Loucy (cell line): ENCODE measurements at regions not wholly inside any gene's neighbourhood (a gene's known extent, or its start where the extent isn't known, plus 50 kb on each side); places are given as distances from the start of the nearest gene placed in this dataset.

Source experiments
- H2AFZ ChIP-seq: fragments of 200-600 bp; sonication (generic); 2 replicates; pipeline ENCODE4 v1.6.0; 2016; ENCODE audit warnings: antibody characterized with exemption, mild to moderate bottlenecking, low read length, moderate library complexity
- H3F3A ChIP-seq: fragments of 200-600 bp; 2 replicates; pipeline ENCODE4 v1.6.0; 2016; ENCODE audit warnings: antibody characterized with exemption, low read depth, mild to moderate bottlenecking
- H3K27me3 ChIP-seq: fragments of 200-600 bp; sonication (generic); 2 replicates; pipeline ENCODE4 v1.6.1; 2014; ENCODE audit warnings: low read length, mild to moderate bottlenecking; ENCODE audit not compliant: insufficient read depth, poor library complexity, severe bottlenecking
- H3K36me3 ChIP-seq: fragments of 200-600 bp; sonication (generic); 2 replicates; pipeline ENCODE4 v1.6.1; 2016; ENCODE audit warnings: low read length; ENCODE audit not compliant: insufficient read depth
- H3K4me1 ChIP-seq: fragments of 200-600 bp; sonication (generic); 2 replicates; pipeline ENCODE4 v1.5.1; 2014; ENCODE audit warnings: low read length, mild to moderate bottlenecking; ENCODE audit not compliant: insufficient read depth, poor library complexity, severe bottlenecking
- H3K4me2 ChIP-seq: fragments of 200-600 bp; sonication (generic); 2 replicates; pipeline ENCODE4 v1.6.0; 2014; ENCODE audit warnings: antibody characterized with exemption, low read length, low read depth, mild to moderate bottlenecking; ENCODE audit not compliant: poor library complexity, severe bottlenecking
- H3K4me3 ChIP-seq: fragments of 200-600 bp; sonication (generic); 2 replicates; pipeline ENCODE4 v1.5.1; 2014; ENCODE audit warnings: low read length, mild to moderate bottlenecking, mixed read lengths; ENCODE audit not compliant: poor library complexity, severe bottlenecking
- H3K79me2 ChIP-seq: fragments of 200-600 bp; sonication (generic); 2 replicates; pipeline ENCODE4 v1.6.1; 2014; ENCODE audit warnings: low read length; ENCODE audit not compliant: insufficient read depth
- H3K9ac ChIP-seq: fragments of 200-600 bp; sonication (generic); 2 replicates; pipeline ENCODE4 v1.6.0; 2014; ENCODE audit warnings: mild to moderate bottlenecking, low read depth, low read length, moderate library complexity; ENCODE audit not compliant: poor library complexity, severe bottlenecking
- H3K9me2 ChIP-seq: fragments of 200-600 bp; sonication (generic); replicated peaks from 2 replicates; pipeline ENCODE4 v1.6.1; 2016; ENCODE audit warnings: low read depth, low read length, mixed read lengths
- H3K9me3 ChIP-seq: fragments of 200-600 bp; sonication (generic); 2 replicates; pipeline ENCODE4 v1.6.1; 2014; ENCODE audit warnings: mild to moderate bottlenecking, antibody characterized with exemption, low read length, low read depth; ENCODE audit not compliant: insufficient read depth
- H4K20me1 ChIP-seq: fragments of 200-600 bp; sonication (generic); 2 replicates; pipeline ENCODE4 v1.6.0; 2014; ENCODE audit warnings: antibody characterized with exemption, low read length, mild to moderate bottlenecking; ENCODE audit not compliant: insufficient read depth, poor library complexity, severe bottlenecking
- CTCF ChIP-seq: fragments of 200-600 bp; sonication (generic); conservative IDR thresholded peaks from 2 replicates; pipeline ENCODE4 v1.5.1; 2014; ENCODE audit warnings: mild to moderate bottlenecking, antibody characterized with exemption, low read length
- EZH2phosphoT487 ChIP-seq: fragments of 200-600 bp; IDR thresholded peaks from 2 replicates; pipeline ENCODE4 v1.6.1; 2018; ENCODE audit warnings: antibody characterized with exemption, mild to moderate bottlenecking, moderate library complexity, borderline replicate concordance

DNA sequence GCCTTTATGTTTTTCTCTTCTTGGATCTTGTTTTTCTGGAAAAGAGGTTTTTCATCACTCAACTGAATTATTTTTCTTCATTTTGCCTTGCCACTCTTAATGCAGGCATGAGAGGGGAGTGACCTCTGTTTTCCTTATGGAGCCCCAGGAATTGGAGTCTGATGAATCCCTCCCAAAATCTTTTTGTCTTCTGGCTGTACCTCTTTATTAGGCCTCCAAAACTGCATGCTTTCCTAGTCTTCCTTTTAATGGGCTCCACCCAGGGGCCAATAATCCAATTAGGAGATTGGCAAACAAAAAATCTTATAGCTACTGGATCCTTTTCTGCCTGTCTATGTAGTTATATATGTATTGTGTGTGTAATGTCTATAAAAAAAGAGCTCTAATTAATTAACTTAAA is 192.4 kb upstream of the PEX5L start:
- Histone ChIP-seq H3K4me3 (no peak overlapping the region), H4K20me1 (no peaks in the 10 kb centered on the region), H3K36me3 (no peaks in the 10 kb centered on the region), H3K27me3 (no peaks in the 10 kb centered on the region), H3K4me2 (no peak overlapping the region), H3K79me2 (no peaks in the 10 kb centered on the region), H3K9me2 (no peaks in the 10 kb centered on the region), H3F3A (no peaks in the 10 kb centered on the region), H3K9me3 (peaks cover 28% of the 10 kb centered on the region; the same call in 1 of the 2 replicates), H2AFZ (no peak overlapping the region), H3K4me1 (no peaks in the 10 kb centered on the region), H3K9ac (no peak overlapping the region)
- TF ChIP-seq CTCF (no peak), EZH2phosphoT487 (no peak)

DNA sequence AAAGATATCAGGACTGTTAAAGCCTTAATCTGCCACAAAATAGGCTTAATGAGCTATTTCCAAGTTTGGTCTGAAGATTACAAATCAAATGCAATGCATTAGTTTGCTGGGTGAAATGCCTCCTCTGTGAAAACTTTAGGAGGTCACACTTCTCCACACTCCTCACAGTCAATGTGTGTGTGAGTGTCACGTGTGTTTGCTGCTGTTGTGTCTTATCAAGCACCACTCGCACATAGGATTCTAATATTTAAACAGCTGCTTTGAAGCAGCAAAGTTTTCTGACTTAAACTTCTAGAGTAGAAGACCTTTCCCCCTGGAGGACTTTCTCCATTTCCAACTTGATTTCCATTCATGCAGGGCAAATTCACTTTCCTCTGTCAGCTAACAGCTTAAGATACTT is 203.2 kb upstream of the PEX5L start:
- H2AFZ ChIP-seq = no peak overlapping the region
- no peaks in the 10 kb centered on the region for H3K27me3 ChIP-seq
- no peaks in the 10 kb centered on the region for H3F3A ChIP-seq
- H3K4me1 ChIP-seq = no peaks in the 10 kb centered on the region
- no peak overlapping the region for H3K4me2 ChIP-seq
- no peak for TF ChIP-seq EZH2phosphoT487
- H3K36me3 ChIP-seq = no peaks in the 10 kb centered on the region
- H4K20me1 ChIP-seq = no peaks in the 10 kb centered on the region
- no peak overlapping the region for H3K4me3 ChIP-seq
- no peak overlapping the region for H3K9ac ChIP-seq
- no peaks in the 10 kb centered on the region for H3K9me2 ChIP-seq
- no peaks in the 10 kb centered on the region for H3K79me2 ChIP-seq
- 0 out of 2 replicates have a peak, but pooled peaks cover 4% of the 10 kb centered on the region for H3K9me3 ChIP-seq

DNA sequence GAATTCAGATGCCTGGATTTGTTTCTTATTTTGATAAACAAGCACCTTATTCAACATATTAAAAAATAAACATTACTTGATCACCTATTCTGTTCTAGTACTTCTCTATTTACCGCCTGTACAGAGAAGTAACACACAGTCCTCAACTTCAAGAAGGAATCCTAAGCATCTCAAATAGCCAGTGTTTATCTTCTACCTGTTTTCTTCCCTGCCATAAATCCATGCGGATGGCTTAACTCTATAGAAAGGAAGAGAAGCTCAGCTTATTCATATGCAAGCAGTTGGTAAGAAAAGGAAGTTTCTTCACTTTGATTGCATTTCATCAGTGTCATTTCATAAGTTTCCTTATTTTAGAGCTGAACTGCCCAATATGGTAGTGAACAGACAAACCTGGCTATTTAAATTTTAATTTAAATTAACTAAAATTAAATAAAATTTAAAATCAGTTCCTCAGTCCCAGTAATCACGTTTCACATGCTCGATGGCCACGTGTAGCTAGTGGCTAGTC is 210.0 kb upstream of the PEX5L start:
- H3K9ac ChIP-seq = no peak overlapping the region
- H3K36me3 ChIP-seq = no peaks in the 10 kb centered on the region
- no peaks in the 10 kb centered on the region for H3K4me1 ChIP-seq
- H3K27me3 ChIP-seq = no peaks in the 10 kb centered on the region
- no peaks in the 10 kb centered on the region for H3K9me2 ChIP-seq
- H3K4me2 ChIP-seq = no peak overlapping the region
- H4K20me1 ChIP-seq = no peaks in the 10 kb centered on the region
- no peak overlapping the region for H3K4me3 ChIP-seq
- H3K9me3 ChIP-seq = no peaks in the 10 kb centered on the region
- no peaks in the 10 kb centered on the region for H3F3A ChIP-seq
- no peak for TF ChIP-seq CTCF
- no peak overlapping the region for H2AFZ ChIP-seq
- no peaks in the 10 kb centered on the region for H3K79me2 ChIP-seq

DNA sequence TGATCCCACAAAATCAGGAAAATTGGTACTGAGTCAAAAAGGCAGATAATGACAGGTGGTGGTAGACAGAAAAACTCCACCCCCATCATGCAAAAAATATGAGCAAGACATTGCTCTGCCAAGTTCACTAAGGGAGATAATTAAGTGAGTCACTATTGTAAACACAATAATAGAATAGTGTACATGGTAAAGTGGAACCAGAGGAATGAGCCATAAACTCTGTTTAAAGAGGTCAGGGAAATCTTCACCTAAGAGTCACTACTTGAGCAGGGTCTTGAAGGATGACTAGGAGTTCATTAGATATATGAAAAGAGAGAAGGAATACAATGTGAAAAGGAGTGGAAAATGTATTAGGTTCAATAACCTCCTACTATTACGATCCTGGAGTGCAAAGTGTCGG is 213.4 kb upstream of the PEX5L start:
- Histone ChIP-seq H3K9me3 (no peaks in the 10 kb centered on the region), H3K36me3 (no peaks in the 10 kb centered on the region), H4K20me1 (no peaks in the 10 kb centered on the region), H3K79me2 (no peaks in the 10 kb centered on the region), H3K9me2 (no peaks in the 10 kb centered on the region), H2AFZ (no peak overlapping the region), H3K4me2 (no peak overlapping the region), H3K9ac (no peak overlapping the region), H3K27me3 (no peaks in the 10 kb centered on the region), H3K4me3 (no peak overlapping the region), H3K4me1 (no peaks in the 10 kb centered on the region), H3F3A (no peaks in the 10 kb centered on the region)
- no peak for TF ChIP-seq CTCF
- TF ChIP-seq EZH2phosphoT487 = no peak
